ENCODE measurements at regions not wholly inside any gene's neighbourhood (a gene's known extent, or its start where the extent isn't known, plus 50 kb on each side); places are given as distances from the start of the nearest gene placed in this dataset.

DNA sequence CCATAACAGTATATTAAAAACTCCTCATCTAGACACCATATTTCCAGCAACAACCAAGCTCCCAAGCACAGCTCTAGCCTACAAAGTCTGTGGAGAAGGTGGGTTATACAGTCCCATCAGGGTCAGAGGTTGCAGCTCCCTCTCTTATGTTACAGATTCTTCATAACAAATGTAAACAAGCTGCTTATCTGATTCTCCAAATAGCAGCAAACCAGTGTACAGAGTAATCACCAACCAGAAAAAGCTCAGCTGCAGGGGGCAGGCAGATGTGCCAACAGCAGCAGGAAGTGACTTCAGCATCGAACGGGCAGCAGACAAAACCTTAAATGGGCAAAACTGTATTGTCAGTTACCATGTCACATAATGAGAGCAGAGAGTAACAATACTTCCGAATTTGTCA lies 52.9 kb upstream of the NABP1 start:
- Mint-ChIP-seq H3K4me1 (no peaks in the 10 kb centered on the region), H3K4me3 (no peak overlapping the region), H3K36me3 (ENCODE audit: low read depth) (no peaks in the 10 kb centered on the region), H3K27ac (no peak overlapping the region), H3K9me3 (no peaks in the 10 kb centered on the region), H3K27me3 (ENCODE audit: low read depth) (no peaks in the 10 kb centered on the region)
- TF ChIP-seq, protein P1, sequence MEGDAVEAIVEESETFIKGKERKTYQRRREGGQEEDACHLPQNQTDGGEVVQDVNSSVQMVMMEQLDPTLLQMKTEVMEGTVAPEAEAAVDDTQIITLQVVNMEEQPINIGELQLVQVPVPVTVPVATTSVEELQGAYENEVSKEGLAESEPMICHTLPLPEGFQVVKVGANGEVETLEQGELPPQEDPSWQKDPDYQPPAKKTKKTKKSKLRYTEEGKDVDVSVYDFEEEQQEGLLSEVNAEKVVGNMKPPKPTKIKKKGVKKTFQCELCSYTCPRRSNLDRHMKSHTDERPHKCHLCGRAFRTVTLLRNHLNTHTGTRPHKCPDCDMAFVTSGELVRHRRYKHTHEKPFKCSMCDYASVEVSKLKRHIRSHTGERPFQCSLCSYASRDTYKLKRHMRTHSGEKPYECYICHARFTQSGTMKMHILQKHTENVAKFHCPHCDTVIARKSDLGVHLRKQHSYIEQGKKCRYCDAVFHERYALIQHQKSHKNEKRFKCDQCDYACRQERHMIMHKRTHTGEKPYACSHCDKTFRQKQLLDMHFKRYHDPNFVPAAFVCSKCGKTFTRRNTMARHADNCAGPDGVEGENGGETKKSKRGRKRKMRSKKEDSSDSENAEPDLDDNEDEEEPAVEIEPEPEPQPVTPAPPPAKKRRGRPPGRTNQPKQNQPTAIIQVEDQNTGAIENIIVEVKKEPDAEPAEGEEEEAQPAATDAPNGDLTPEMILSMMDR (IDR thresholded peaks at IDR 0.05; ENCODE audit: unreplicated experiment in 3 of 3), result no peak

DNA sequence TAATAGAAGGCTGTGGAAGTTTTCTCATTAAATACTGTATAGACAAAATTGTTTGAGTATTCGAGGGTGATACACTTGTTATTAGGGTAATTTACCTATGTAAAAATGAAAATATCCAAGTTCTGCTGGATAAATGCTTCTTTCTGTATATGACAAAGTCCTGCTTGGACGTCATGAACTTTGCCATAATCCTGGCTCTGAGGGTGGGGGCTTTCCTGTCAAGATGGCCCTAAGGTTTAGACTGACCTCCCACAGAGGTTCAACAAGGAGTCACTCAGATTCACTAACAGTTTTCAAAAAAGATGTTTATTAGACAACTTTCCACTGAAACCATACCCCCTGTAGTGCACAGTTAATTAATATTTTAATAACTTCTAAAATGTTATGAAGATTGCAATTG lies 52.5 kb upstream of the NABP1 start:
- H3K36me3 Mint-ChIP-seq (ENCODE audit: low read depth), result no peaks in the 10 kb centered on the region
- no peaks in the 10 kb centered on the region for H3K4me1 Mint-ChIP-seq
- no peak overlapping the region for H3K27ac Mint-ChIP-seq
- H3K4me3 Mint-ChIP-seq, result no peak overlapping the region
- TF ChIP-seq, protein P1 (IDR thresholded peaks at IDR 0.05; ENCODE audit: unreplicated experiment in 3 of 3), result no peak
- no peaks in the 10 kb centered on the region for H3K27me3 Mint-ChIP-seq (ENCODE audit: low read depth)
- no peaks in the 10 kb centered on the region for H3K9me3 Mint-ChIP-seq

DNA sequence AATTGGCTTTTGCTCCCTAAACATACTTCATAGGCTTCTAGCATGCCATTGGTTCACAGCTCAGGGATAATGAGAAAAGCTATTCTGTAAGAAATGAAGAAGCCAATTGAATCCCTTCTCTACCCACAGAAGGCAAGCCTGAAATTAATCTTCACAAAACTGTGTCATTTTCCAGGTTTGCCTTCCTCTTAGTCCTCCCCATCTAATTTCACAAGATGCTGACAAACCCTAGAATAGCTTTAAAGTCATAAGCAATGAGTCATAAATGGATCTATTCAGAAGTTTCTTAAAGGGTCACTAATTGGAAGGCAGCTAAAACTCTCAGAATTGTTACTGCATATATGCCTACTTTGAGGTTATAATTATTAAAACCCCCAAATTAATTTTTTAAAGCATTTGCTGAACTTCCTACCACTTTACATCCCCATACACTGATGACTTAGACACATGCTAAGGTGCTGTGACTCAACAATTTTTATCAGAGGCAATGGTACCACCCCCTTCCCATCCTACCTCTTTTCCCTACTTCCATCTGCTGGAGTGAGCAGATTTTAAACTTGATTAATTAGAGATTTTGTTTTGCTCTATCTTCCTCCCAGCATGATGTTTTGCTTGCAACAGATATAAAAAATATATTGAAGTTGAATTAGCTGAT lies 51.3 kb upstream of the NABP1 start:
- no peak overlapping the region for H3K27ac Mint-ChIP-seq
- H3K36me3 Mint-ChIP-seq (ENCODE audit: low read depth), result no peaks in the 10 kb centered on the region
- TF ChIP-seq, protein P1 (IDR thresholded peaks at IDR 0.05; ENCODE audit: unreplicated experiment in 3 of 3), result no peak
- H3K27me3 Mint-ChIP-seq (ENCODE audit: low read depth), result no peaks in the 10 kb centered on the region
- H3K4me3 Mint-ChIP-seq, result no peak overlapping the region
- no peaks in the 10 kb centered on the region for H3K4me1 Mint-ChIP-seq
- H3K9me3 Mint-ChIP-seq, result no peaks in the 10 kb centered on the region

- Mint-ChIP-seq H3K4me1 (no peaks in the 10 kb centered on the region), H3K27me3 (ENCODE audit: low read depth) (no peaks in the 10 kb centered on the region), H3K36me3 (ENCODE audit: low read depth) (no peaks in the 10 kb centered on the region), H3K4me3 (no peak overlapping the region), H3K27ac (no peak overlapping the region), H3K9me3 (no peaks in the 10 kb centered on the region)
- TF ChIP-seq, protein P1 (IDR thresholded peaks at IDR 0.05; ENCODE audit: unreplicated experiment in 3 of 3), result no peak
Measured at GRCh38 chr2:191627518-191627917, 50.4 kb upstream of the NABP1 start.

Data from nephron (organoid).